GM21529 (cell line): ENCODE measurements at regions not wholly inside any gene's neighbourhood (a gene's known extent, or its start where the extent isn't known, plus 50 kb on each side); places are given as distances from the start of the nearest gene placed in this dataset.

ENCODE experiments used
- ATAC-seq: cut with Tn5 transposase; IDR thresholded peaks from one replicate; pipeline ENCODE4 v1.9.1; 2021; ENCODE audit not compliant: unreplicated experiment

DNA sequence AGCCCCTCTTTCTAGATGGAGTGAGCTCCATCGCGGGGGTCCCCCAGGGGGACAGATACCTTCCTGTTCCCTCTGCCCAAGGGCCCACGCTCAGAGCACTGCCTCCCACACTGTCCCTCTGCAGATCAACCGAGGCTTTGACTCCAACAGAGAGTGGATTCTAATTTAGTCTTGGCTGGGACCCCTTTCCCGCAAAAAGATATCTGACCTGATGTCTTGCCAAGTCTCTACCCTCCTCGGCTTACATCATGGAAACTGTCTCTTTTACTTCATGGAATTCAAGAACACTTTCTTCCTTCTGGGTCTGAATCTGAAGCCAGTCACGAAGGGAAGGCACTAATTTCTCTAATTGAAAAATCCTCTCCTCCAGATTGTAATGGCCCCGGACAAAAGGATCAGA is 278.0 kb downstream of the BMP7 start:
- no peak for ATAC-seq

DNA sequence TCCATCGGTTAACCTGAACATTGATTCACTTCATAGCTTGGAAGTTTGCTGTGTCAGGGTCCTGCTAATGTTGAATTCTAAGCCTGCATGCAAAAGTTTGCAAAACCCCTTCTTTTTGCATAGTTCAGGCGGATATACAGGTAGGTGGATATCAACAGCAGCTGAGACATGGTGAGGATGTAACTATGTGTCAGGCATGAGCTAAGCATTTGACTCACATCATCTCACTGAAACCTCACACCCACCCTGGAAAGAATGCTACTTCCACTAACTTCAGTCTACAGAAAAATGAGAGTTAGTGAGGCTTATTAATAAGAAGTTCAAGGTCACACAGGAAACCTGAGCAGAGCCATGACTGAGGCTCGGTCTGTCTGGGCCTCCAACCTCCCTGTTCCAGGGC is 276.9 kb downstream of the BMP7 start:
- ATAC-seq: no peak

DNA sequence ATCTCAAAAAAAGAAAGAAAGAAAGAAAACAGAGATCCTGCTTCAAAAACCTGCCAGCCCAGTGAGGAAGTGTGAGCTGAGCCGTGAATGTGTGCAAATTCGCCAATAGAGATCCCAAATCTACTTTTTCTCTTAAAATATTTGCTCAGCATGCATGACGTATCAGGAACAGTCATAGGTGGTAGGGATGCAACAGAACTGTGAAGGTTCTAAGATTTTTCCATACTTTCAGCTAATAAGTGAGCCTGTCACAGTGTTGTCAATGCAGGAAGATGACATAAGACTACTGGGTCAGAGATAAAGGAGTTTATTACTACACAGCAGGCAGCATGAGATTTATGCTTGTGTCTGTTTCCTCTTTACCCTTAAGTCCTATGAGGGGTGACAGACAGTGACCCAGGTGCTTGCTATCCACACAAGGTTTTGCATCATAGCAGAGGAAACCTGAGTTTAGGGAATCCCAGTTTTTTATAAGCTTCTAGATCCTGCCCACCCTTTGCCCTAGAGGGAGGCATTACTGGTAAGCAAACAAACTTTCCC is 273.4 kb downstream of the BMP7 start:
- no peak for ATAC-seq

DNA sequence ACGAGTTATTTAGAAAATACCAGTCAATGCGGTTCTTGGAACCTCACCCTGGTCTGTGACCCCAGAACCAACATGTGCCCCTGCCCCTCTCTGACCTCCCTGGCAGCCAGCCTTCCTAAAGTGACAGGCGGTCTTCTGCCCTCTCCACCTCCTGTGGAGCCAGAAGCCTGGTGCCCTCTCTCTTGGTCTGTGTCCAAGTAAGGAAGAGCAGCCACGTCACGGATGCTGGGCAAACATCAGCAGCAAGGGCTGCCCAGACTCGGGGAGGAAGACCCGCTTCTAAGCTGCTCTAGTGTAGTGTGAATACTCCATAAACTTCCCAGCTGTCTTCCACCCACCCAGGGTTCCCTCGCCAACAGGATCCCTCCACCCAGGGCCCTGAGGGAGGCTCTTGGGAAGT is 272.4 kb downstream of the BMP7 start:
- no peak for ATAC-seq

DNA sequence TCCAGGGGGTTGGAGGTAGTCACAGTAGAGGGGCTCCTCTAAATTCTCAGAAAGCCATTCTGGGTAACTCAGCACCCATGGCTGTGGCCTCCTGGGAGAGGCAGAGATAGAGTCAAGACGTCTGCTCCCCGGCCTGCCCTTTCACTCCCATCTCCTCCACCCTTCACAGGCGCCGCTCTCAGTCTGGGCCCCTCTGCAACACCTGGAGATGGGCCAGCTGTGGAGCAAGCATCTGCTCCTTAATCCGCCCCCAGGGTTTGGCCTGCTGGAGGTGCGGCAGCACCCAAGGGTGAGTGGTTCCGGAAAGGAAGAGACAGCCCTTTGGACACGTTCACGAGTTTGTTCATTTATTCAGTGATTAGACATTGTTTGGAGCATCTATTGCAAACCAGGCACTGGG is 271.3 kb downstream of the BMP7 start:
- ATAC-seq: no peak

DNA sequence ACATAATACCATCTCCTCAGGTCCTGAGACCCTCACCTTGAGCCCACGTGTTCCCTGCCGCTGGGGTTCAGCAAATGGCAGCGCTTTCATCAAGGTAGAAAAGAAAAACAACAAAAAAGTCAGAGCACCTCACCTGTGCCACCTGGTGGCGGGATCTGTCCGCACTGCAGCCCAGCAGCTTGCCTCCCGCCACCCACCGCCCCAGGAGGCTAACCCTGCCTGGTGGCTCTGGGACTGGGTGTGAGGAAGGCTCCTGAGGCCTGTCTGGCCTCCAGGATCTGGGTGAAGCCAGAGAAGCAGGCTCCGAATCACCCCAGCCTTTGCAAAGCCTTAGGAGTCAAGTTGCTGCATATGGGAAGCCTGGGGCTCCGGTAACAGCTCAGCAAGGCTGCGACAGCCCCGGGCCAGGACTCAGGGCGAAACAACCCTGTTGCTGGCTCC is 270.8 kb downstream of the BMP7 start:
- no peak for ATAC-seq

DNA sequence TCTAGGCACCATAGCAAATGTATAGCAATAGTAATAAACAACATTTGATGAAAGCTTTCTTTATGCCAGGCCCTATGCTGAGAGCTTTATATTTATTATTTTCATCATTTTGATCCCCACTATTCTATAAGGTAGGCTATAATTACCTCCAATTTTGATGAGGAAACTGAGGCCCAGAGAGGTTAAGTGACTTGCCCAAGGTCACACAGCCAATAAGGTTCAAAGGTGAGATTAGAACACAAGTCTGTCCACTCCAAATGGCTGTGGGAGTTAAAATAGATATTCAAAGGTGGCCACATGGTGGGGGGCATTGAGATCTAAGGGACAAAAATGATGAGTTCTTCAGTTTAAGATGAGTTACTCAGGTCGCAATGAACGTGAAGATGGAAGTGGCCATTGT is 269.9 kb downstream of the BMP7 start:
- ATAC-seq: no peak

DNA sequence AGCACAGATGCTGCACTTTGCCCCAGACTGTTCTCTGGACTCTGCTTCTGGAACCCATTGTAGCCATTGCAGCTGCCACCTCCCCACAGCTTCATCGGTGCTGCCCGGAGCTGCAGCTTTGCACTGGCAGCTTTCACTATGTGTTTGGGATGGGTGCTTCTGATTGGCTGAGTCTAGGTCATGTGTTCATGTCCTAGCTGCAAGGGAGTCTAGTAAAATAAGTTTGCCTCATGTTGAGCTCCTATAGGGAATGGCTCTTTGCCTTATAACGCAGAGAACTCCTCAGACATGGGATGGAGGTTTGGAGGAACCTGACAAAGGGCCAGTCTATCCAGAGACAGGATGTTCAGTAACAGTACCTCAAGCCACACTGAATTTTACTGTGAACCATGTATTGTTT is 268.0 kb downstream of the BMP7 start:
- ATAC-seq: no peak

DNA sequence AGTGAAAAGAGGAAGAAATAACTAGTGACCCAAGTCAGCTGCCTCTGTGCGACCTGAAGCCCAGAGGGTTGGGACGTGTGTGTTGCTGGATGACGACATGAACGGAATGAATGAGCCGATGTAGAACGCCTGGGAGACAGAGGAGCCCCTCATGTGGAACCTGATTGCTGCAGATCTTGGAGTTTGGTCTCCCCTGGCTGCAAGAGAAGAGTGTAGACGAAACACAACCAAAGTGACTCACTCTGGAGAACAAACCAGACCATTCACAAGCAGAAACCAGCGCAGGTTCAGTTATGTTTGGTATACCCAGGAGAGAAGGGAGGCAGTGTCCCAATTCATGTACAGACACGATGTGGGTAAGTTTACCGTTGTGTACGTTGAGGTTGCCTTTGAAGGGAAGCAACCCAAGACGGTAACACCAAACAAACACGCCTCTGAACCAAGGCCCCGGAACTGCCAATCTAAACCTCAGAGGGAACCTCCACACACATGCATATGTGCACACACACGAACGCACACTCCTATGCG is 265.9 kb downstream of the BMP7 start:
- ATAC-seq: no peak

DNA sequence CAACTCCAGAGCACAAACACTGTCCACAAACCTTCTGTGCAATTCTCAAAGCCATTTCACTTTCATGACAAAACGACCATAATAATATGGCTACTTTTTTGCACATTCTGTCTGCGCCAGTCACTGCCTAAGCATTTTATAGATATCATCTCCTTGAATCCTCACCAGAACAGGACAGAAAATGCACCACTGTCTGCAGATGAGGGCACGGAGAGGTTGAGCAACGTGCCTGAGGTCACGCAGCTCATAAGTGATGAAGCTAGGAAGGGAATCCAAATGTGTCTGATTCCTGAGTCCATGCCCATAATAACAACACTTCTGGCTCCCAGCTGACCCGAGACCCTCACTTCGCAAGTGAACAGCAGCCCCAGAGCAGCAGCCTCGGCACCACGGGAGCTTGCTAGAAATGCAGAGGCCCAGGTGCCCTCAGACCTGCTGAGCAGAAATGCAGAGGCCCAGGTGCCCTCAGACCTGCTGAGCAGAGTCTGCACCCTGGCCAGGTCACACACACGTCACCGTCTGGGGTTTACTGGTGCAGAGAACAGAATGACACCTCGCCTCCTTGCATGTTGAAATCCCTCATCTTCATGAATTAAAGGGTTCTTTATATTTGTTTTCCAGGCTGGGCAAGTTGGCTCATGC is 265.2 kb downstream of the BMP7 start:
- no peak for ATAC-seq

DNA sequence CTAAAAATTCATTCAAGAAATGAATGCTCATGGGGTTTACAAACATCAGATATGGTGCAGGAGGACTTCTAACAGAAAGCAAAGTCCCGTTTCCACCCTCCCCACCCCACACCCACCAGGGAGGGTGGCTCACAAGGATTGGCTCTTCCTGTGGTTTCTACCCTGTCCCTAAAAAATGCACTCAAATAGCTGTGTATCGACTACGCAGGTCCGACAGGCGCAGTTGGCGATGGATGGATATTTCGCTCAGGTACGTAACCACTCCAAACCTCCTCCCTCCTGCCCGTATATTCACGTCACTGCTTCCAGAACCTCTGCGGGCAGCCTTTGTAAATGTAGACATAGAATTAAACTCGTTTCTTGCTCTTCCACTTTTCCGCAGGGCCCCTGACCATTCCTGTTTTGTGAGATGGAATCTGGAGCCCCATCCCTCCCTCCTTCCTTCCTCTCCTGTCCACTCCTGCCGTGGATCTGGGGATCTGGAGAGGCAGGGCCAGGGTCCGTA is 264.3 kb downstream of the BMP7 start:
- no peak for ATAC-seq

DNA sequence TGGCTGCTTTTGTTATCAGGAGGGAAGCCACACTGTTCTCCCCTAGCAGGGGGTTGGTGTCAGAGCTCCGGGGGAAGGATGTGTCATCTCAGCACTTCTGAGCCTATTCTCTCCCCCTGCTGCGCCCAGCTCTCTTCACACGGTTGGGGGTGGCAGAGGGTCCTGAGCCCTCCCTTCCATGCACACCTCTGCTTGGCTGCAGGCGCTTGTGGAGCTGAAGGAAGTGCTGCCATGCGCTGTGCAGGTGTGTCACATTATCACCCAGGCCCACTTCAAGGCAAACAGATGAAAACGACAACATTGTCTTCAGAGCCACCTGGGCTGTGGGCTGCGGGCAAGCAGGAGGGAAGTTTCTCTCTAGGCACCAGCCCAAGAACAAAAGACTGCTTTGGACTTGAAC is 263.4 kb downstream of the BMP7 start:
- ATAC-seq: no peak

DNA sequence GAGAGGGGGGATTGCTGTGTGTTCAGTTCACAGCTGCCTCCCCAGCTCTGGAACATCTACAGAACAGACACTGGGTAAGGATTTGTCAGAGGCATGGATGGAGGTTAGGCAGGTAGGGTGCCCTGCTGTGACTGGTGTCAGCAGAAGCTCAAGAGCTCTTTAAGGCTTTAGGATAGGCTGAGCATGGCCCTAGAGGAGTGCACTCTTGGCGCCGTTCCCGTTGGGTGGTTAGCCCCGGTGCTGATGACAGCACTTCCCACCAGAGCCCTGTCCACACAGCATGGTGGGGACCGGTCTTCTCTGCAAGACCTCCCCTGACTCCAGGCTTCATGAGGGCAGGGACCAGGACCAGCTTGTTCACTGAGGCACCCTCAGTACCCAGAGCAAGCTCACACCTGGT is 262.0 kb downstream of the BMP7 start:
- ATAC-seq: no peak

DNA sequence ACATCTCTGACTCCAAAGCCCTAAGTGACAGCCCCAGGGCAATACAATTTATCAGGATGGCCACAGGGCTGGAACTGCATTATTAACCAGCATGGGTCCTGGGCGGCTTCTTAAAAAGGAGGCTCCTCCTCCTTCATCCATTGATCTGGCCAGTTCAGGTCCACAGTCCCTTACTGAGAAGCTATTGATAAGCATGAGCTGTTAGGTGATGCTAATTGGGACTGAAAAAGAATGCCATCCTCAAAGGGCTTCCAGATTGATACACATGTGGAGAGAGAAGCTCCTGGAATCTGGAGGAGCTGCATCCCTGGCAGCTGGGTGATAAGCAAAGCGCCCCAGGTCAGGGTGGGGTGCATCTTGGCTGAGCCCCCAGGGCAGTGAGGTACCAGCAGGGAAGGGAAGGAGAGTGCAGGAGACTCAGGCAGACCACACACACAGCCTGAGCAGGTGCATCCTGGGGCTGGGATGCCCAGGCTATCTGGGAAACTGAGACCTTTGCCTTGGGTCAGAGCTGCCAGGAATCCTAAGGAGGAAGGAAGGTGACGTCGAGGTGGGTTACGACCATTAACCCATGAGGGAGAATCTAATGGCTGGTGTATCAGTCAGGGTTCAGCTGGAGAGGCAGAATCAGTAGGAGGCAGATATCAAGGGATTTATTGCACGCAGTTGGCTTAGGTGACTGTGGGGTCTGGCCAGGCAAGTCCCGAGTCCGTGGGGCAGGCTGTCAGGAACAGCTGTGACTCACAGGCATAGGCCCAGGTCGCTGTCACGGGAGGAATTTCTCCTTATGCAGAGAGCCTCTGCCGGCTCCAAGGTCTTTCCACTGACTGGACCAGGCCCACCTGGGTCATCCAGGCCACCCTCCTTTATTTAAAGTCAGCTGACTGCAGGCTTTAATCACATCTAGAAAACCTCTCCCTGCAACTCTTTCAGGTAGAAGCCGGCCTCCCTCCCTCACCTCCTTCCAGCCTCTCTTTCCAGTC is 261.2 kb downstream of the BMP7 start:
- no peak for ATAC-seq

DNA sequence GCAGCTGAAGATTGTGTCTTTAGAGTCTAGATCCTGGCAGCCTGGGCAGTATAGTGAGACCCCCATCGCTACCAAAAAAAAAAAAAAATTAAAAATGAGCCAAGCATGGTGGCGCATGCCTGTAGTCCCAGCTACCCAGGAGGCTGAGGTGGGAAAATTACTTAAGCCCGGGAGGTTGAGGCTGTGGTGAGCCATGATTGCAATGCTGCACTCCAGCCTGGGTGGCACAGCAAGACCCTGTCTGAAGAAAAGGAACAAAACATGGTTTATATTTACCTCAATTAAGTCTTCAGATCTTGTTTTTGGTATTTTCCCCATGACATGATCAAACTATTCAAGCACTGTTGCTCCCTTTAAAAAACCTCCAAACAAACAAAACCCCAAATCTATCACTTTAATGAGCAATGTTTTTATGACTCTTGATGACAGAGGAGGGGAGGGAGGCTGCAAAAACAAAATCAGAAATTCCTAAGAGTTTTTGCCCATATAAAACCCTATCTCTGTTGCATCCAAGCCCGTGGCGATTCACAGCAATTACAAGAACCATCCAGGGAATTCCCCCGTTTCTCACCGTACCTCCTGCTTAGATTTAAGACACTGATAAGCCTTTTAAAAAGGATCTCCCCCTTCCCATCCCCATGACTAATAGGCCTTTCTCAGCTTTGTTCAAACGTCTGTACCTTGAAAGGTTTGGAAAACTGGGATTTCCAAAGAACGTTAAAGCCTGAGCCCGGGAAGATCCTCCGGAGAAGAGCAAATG is 259.9 kb downstream of the BMP7 start:
- ATAC-seq: peak; percentile 28

DNA sequence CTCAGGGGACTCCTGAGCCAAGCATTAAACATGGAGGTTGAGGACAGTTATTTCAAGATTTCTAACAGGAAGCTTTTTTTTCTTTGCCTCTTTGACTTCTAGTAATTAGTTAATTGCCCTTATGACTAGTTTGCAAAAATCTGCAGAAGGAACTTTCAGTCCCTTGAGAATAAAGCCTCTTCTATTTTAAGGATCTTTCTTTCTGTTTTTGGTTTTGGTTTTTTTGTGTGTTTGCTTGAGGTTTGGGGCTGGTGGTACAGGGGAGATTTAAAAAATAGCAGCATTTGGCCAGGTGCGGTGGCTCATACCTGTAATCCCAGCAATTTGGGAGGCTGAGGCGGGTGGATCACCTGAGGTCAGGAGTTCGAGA is 259.3 kb downstream of the BMP7 start:
- peak; percentile 53 for ATAC-seq

DNA sequence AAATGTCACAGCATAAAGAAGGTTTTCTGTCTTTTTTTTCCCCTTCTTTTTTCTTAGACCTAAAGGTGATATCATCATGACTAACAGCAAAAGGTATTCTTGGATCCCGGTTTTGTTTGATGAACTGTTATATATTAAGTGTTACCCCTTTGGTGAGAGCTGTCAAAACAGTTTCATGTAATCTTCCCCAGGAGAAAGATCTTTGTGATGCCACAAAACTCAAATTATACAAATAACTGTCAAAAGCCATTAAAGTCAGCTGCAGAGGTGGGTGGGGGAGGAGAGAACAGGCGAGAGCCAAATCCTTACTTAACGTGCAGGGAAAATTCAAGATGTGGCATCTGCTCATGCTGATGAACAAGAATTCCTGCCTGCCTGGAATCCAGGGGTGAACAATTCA is 258.2 kb downstream of the BMP7 start:
- no peak for ATAC-seq

DNA sequence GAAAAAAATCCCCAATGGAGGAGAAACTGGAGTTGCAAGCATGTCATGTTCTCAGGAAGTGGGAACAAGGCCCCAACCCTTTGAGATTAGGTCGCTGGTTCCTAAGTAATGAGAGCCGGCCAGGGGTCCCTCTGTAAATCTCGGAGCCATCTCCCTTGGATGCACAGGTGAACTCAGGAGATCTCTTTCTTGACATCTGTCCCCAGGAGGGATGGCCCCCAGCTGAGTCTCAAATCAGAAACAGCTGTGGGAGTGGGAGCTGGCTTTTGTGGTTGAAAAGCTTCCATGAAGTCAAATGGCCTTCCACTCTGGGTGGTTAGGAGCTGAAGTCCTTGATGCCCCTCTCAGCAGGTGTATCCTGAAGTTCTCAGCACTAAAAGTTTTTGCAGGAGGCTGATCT is 257.1 kb downstream of the BMP7 start:
- ATAC-seq: no peak

DNA sequence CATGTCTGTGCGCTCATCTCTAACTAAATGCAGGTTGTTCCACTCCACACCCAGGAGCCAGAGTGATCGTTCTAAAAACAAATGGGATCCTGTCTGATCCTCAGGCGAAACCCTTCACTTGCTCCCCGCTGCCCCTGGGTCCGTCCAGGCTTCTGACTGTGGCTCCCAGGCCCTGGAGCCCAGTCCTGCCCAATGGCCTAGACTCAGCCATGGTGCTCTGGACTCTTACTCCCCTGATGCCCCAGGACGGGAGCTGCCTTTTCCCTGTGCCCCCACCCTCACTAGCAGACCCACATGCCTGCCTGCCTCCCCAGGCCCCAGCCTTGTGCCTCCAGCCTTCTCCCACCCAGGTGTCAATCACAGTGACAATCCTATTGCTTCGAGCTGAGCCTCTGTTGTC is 256.7 kb downstream of the BMP7 start:
- no peak for ATAC-seq

DNA sequence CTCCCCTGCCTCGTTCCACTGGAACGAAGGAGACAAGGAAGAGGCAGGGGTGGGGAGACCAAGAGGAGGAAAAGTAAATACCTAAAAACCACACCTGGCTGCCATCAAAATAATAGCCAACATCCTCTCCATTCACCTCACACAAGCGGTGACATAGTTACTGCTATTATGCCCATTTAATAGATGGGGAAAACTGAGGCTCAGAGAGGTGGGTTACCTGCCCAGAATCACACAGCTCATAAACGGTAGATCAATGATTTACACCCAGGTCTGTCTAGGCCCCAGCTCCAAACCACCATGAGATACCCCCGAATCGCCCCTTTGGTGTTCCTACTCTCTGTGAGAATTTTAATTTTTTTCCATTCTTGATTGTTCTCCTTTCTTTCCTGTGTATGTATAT is 253.8 kb downstream of the BMP7 start:
- ATAC-seq: no peak

DNA sequence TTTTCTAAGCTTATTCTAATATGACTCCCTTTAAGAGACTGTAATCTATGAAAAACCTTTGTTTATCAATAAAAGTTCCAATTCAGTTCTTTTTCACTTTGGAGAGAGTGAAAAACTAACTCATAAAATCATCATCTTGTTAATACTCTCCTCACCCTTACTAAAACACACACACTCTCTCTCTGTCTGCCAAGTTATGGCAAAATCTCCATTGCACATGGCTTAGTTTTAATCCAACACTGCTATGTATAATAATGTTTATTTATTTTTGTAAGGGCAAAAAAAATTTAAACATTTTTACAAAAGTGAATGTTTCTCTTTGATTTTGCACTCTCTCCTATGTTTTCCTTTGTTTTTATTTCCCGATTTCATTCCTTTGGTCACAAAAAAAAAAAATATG is 253.2 kb downstream of the BMP7 start:
- no peak for ATAC-seq
